HG03520 (cell line): ENCODE measurements at regions not wholly inside any gene's neighbourhood (a gene's known extent, or its start where the extent isn't known, plus 50 kb on each side); places are given as distances from the start of the nearest gene placed in this dataset.

Source experiments
- ATAC-seq: cut with Tn5 transposase; IDR thresholded peaks from one replicate; pipeline ENCODE4 v1.9.1; 2021; ENCODE audit warnings: mild to moderate bottlenecking, moderate library complexity; ENCODE audit not compliant: unreplicated experiment

- no peak for ATAC-seq
Measured at GRCh38 chr19:16000024-16000663, 51.3 kb downstream of the OR10H4 start.

GRCh38 chr19:16001481-16002312, 52.9 kb downstream of the OR10H4 start:
- ATAC-seq: peak; percentile 44

DNA sequence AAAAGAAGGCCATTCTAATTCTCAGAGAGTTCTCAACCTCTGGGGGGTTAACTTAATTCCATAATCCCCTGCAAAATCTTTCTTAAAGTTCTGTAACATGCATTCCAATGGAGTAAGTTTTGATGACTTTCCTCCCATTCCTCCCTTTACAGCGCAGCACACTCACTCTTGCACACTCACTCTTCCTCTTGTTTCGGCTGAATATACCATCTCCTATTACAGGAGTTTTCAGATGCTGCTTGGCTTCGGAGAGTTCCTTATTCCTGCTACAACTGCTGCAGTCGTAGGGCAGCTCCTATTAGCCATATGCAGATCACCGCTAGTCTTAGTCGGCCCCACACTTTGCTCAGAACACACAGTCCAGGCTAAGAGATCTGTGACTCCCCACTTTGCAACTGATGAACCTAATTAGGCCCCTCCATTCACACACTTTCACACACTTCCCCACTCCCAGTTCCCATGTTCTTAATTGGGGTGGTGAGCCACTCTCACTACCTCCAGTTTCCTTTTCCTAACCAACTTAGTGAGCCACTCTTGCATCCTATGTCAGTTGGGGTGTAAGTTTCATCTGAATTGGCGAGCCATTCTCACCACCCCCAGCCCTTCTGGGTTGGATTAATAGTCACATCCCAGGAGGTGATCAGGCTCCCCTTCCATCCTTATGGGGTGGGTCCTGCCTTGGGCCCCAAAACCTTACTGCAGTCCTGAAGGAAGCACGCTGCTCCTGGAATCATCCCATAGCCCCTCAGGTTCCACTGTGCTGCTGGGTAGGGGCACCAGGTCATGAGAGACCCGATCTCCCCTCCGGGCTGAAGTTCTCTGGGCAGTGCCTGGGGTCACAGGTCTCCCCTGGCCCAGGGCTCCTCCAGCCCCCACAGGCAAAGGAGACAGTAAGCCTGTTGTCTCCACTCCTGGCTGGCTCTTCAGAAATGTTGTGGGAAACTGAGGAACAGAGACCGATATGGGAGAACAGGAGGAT, 53.9 kb downstream of the OR10H4 start:
- no peak for ATAC-seq

DNA sequence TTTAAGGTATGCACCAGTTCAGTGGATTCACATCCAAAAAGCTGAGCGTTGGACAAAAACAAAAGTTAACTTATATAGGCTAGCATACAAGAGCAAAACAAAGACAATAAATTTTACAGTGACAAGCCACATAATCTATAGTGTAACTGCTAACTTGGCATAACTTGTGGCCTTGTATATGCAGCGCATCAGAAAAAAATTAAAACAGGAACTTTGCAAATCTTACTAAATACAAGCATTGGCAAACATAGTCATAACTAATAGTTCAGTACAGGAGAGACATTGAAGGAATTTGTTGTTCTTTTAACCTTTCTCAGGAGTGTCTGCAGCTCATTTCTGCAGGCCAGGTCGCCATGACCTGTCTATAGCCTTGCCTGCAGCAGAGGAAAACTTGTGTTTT, 54.6 kb downstream of the OR10H4 start:
- no peak for ATAC-seq

GRCh38 chr19:16005925-16006324, 57.1 kb downstream of the OR10H4 start:
- no peak for ATAC-seq

- no peak for ATAC-seq
Measured at GRCh38 chr19:16012552-16012951, 63.7 kb upstream of the TPM4 start.

DNA sequence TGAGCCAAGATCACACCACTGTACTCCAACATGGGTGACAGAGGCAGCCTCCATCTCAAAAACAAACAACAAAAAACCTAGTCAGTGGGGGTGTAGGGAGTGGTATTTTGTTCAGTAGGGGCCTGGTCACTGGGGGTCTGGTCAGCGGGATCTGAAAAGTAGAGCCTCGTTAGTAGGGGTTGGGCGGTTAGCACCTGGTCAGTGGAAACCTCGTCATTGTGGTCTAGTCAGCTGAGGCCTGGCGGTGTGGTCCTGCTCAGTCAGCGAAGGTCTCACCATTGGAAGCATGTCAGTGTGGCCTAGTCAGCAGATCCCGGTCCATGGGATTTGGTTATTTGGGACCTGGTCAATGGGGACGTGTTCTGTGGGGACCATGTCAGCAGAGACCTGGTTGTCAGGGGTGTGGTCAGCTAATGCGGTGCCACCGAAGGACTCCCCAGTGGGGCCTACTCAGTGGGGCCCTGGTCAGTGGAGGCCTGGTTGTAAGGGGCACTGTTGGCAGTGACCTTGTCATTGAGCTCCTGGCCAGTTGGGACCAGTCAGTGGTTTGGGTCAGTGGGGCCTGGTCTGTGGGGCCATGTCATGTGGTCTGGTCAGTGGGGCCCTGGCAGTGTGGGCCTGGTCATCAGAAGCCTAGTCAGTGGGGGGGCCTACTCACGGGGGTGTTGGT, 63.0 kb upstream of the TPM4 start:
- ATAC-seq: no peak

DNA sequence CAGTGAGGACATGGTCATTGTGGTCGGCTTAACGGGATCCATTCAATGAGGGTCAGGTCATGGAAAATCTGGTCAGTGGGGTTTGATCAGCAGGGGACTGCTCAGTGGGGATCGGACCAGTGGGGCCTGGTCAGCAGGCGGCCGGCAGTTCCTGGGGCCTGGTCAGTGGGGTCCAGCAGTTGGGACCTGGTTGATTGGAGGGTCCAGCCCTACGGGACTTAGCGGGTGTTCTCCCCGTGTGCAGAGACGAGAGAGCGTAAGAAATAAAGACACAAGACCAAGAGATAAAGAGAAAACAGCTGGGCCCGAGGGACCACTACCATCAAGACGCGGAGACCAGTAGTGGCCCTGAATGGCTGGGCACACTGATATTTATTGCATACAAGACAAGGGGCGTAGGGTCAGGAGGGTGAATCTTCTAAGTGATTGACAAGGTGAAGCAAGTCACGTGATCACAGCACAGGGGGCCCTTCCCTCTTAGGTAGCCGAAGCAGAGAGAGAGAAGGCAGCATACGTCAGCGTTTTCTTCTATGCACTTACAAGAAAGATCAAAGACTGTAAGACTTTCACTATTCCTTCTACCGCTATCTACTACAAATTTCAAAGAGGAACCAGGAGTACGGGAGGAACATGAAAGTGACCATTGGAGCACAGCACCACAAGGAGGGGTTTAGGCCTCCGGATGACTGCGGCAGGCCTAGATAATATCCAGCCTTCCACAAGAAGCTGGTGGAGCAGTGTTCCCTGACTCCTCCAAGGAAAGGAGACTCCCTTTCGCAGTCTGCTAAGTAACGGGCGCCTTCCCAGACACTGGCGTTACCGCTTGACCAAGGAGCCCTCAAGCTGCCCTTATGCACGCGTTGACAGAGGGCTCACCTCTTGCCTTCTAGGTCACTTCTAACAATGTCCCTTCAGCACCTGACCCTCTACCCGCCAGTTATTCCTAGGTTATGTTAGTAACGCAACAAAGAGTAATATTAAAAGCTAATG, 62.1 kb upstream of the TPM4 start:
- no peak for ATAC-seq

GRCh38 chr19:16014923-16015804, 61.1 kb upstream of the TPM4 start:
- no peak for ATAC-seq

GRCh38 chr19:16015805-16016173, 60.5 kb upstream of the TPM4 start:
- ATAC-seq: no peak

DNA sequence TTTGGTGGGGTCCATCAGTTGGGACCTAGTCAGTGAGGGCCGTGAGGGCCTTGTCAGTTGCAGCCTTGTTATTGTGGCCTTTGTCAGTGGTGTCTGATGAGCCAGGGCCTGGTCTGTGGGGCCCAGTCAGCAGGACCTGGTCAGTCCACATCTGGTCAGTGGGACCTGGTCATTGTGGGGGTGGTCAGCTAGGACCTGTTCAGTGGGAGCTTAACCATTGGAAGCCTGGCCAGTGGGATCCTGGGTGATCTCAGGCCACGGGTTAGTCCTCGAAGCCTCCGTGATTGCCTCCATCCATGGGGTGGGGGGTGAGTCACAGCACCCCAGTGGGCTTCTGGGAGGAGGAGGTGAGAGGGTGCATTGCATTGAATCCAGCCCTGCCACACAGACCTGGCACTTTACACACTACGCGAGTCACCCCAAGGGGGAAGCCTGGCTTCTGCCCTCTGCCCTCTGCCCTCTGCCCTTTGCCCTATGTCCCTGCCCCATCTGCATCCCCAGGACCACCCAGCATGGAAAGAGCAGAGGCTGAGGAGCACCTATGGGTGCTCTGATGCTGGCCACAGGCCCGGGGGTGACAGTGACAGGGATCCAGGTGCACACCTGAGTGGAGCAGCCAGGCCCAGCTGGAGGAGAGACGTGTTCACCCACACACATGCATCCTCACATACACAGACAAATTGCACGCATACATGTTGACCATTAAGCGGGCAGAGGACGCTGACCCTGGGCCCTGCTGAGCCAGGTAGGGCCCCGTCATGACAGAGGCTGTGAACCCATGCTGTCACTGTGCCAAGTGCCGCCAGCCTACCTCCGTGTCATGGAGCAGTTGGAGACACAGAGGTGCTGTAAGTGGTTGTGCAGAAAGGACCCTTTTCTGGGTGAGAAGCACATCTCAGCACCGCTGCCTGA, 59.8 kb upstream of the TPM4 start:
- no peak for ATAC-seq

DNA sequence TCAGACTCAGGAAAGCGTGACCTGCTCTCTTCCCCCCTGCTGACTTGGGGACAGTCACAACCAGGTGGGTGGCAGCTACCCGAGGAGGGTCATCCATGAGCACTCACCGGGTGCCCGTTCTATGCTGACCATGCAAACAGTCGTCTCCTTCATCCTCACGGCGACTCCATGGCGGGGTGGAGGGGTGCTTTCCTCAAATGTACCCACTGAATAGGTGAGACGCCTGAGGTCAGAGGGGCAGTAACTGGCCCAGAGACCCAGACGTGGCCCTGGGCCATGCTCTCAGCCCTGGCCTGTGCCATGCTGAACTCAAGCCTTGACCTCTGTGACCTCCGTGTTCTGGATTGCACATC, 59.2 kb upstream of the TPM4 start:
- no peak for ATAC-seq

DNA sequence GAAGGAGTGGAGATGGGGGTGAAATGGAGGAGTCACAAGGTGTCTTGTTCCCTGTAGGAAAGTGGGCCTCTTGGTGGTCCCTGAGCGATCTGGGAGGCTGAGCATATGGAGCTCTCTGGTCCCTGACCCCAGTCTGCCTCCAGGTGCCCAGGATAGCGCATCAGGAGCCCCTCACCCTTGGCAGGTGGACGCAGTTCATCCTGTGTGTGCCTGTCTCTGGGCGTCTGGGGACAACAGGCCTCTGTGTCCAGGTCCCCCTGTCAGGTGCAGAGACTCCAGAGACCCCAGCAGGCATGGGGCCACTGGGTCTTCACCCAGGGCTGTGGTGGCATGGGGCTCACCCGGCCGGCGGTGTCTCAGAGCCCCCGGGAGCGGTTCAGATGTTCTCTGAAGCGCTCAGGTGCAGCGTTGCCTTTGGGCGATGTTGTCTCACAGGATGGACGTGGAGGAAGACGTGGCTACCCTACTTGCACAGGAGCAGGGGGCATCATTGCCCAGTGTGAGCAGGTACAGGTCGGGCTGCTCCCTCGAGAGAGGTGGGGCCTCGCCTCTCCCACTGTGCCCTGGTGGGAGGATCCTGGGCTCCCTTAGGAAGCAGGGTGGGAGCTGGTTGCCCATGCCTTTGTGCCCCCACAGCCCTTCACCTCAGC, 58.1 kb upstream of the TPM4 start:
- no peak for ATAC-seq

DNA sequence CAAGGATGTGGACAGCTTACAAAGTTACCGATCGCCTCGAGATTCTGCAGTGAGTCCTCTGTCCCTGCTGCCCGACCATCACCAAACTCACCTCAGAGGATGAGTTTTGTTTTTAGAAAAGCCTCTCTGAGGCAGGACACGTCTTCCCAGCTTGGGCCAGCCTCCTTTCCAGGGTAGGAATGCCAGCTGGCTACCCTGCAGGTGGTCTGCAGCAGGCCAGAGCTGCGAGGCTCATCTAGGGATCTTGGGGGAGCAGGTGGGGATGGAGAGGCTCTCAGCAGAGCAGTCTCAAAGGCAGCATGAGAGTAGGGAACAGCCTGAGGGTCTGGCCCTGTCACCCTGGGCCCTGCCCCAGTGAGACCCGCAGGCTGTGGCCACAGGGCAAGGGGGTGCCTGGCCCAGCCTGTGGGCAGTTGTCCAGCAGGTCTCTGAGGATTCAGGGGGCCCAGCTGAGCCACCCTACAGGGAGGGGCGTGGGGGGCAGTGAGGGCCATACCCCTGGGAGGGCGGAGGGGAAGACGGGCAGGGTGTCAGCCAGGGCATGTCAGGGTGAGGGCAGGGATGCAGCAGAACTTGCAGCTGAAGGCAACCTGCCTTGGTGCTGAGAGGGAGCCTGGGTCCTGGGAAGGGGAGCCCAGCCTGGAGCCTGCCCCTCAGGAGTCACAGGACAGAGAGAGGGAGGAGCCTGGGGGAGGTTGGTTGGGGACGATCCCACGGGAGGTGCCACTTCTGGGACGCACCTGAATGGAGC, 57.3 kb upstream of the TPM4 start:
- ATAC-seq: no peak

DNA sequence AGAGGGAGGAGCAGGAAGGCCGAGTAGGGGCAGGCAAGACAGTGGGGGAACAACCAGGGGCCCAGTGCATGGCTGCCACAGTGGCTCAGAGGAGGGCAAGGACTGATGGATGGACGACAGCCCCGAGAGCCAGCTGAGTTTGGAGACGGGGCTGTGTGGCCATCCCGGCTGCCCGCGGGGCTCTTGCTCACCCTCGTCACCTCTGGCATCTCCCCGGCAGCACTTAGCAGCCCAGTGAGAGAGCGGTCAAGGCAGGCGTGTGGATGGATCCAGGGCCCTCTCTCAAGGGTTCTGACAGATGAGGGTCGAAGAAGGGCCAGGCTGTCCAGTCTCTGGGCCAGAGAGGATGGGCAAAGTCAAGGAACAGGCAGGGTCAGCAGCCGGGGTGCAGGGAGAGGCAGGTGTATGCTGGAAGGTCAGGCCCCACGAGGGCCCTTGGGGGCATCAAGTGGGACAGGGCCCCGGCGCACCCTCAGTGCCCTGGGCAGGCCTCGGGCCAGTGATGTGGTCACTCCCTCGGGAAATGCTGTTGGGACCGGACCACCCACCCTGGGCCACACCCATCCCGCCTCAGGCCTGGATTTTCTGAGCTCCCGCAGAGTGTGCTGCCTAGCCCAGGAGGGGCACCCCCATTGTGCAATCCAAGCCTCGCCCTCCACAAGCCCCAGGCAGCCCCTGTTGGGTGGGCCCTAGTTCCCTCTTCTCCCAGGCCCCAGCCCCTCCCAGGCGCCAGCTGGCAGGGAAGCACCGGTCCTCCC, 56.4 kb upstream of the TPM4 start:
- no peak for ATAC-seq

DNA sequence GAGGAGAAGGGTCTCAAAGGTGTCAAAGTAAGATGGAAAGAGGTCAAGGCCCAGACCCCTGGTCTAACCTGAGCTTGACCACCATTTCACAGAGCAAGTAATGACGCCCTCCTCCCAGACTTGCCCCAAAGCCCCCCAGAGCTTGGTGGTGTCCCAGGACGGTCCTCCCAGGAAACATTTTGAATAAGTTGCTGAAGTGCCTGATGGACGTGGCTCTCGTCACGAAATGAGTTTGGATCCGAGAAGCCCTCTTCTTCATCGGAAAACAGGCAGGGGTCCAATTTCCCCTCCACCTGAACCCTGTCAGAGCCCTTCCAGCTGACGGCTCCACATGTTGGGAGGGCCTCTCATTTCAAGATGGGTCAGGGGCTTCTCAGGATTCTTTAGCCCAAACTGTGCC, 54.5 kb upstream of the TPM4 start:
- ATAC-seq: no peak
